Osteoblast (primary cell): ENCODE measurements at regions not wholly inside any gene's neighbourhood (a gene's known extent, or its start where the extent isn't known, plus 50 kb on each side); places are given as distances from the start of the nearest gene placed in this dataset.

Experiments used
- DNase-seq: peaks from one replicate; pipeline ENCODE4 v3.0.0; 2011; ENCODE audit warnings: low spot score, mixed read lengths; ENCODE audit not compliant: insufficient read length; ENCODE audit errors: missing footprints
- H2AFZ ChIP-seq: 2 replicates; pipeline ENCODE4 v1.6.0; 2011; ENCODE audit warnings: mild to moderate bottlenecking, low read length
- H3K27ac ChIP-seq: 2 replicates; pipeline ENCODE4 v1.5.1; 2011; ENCODE audit warnings: mild to moderate bottlenecking, low read depth, low read length, moderate library complexity
- H3K27me3 ChIP-seq: 2 replicates; pipeline ENCODE4 v1.6.0; 2012; ENCODE audit warnings: mild to moderate bottlenecking, control low read depth, inconsistent platforms, low read length, moderate library complexity; ENCODE audit not compliant: insufficient read depth
- H3K36me3 ChIP-seq: 2 replicates; pipeline ENCODE4 v1.5.1; 2011; ENCODE audit warnings: mild to moderate bottlenecking, low read length, control low read depth, moderate library complexity; ENCODE audit not compliant: insufficient read depth
- H3K4me1 ChIP-seq: 2 replicates; pipeline ENCODE4 v1.5.1; 2011; ENCODE audit warnings: mild to moderate bottlenecking, low read length, control low read depth, moderate library complexity; ENCODE audit not compliant: insufficient read depth
- H3K4me2 ChIP-seq: 2 replicates; pipeline ENCODE4 v1.6.0; 2011; ENCODE audit warnings: mild to moderate bottlenecking, low read length; ENCODE audit not compliant: insufficient read depth
- H3K4me3 ChIP-seq: fragments of 200-600 bp; sonication (generic); 3 replicates; pipeline ENCODE4 v1.5.1; 2012; ENCODE audit warnings: mild to moderate bottlenecking, low read length, inconsistent platforms; ENCODE audit not compliant: insufficient read depth
- H3K79me2 ChIP-seq: 2 replicates; pipeline ENCODE4 v1.6.0; 2012; ENCODE audit warnings: mild to moderate bottlenecking, low read length, control low read depth, inconsistent platforms; ENCODE audit not compliant: insufficient read depth
- H3K9me3 ChIP-seq: 2 replicates; pipeline ENCODE4 v1.5.1; 2011; ENCODE audit warnings: low read depth, low read length, control low read depth
- H4K20me1 ChIP-seq: 2 replicates; pipeline ENCODE4 v1.6.0; 2012; ENCODE audit warnings: mild to moderate bottlenecking, low read length, control low read depth; ENCODE audit not compliant: insufficient read depth
- TF ChIP-seq, protein P1 (sequence below): IDR thresholded peaks from 2 replicates; pipeline ENCODE4 v1.5.1; 2011; ENCODE audit warnings: mild to moderate bottlenecking, low read depth, low read length, moderate library complexity; ENCODE audit errors: extremely low read depth

GRCh38 chr4:22072726-22073125 is 124.2 kb upstream of the KCNIP4 start:
- H2AFZ ChIP-seq = no peak overlapping the region
- no peaks in the 10 kb centered on the region for H3K27me3 ChIP-seq
- no peak overlapping the region for H3K4me3 ChIP-seq
- TF ChIP-seq, protein P1, sequence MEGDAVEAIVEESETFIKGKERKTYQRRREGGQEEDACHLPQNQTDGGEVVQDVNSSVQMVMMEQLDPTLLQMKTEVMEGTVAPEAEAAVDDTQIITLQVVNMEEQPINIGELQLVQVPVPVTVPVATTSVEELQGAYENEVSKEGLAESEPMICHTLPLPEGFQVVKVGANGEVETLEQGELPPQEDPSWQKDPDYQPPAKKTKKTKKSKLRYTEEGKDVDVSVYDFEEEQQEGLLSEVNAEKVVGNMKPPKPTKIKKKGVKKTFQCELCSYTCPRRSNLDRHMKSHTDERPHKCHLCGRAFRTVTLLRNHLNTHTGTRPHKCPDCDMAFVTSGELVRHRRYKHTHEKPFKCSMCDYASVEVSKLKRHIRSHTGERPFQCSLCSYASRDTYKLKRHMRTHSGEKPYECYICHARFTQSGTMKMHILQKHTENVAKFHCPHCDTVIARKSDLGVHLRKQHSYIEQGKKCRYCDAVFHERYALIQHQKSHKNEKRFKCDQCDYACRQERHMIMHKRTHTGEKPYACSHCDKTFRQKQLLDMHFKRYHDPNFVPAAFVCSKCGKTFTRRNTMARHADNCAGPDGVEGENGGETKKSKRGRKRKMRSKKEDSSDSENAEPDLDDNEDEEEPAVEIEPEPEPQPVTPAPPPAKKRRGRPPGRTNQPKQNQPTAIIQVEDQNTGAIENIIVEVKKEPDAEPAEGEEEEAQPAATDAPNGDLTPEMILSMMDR = no peak
- no peaks in the 10 kb centered on the region for H3K4me1 ChIP-seq
- H3K9me3 ChIP-seq = no peaks in the 10 kb centered on the region
- no peak overlapping the region for H3K4me2 ChIP-seq
- no peak for DNase-seq
- H3K36me3 ChIP-seq = no peaks in the 10 kb centered on the region
- no peaks in the 10 kb centered on the region for H3K79me2 ChIP-seq
- no peaks in the 10 kb centered on the region for H4K20me1 ChIP-seq
- no peak overlapping the region for H3K27ac ChIP-seq

GRCh38 chr4:22072240-22072639 is 123.7 kb upstream of the KCNIP4 start:
- H3K27ac ChIP-seq = no peak overlapping the region
- H3K36me3 ChIP-seq = no peaks in the 10 kb centered on the region
- no peak overlapping the region for H3K4me3 ChIP-seq
- H3K4me2 ChIP-seq = no peak overlapping the region
- H3K4me1 ChIP-seq = no peaks in the 10 kb centered on the region
- H2AFZ ChIP-seq = peak overlapping the region; percentile 14
- no peaks in the 10 kb centered on the region for H3K79me2 ChIP-seq
- H3K9me3 ChIP-seq = no peaks in the 10 kb centered on the region
- TF ChIP-seq, protein P1 = no peak
- no peaks in the 10 kb centered on the region for H4K20me1 ChIP-seq
- H3K27me3 ChIP-seq = no peaks in the 10 kb centered on the region
- no peak for DNase-seq

GRCh38 chr4:22071749-22072148 is 123.2 kb upstream of the KCNIP4 start:
- TF ChIP-seq, protein P1 = no peak
- Histone ChIP-seq H2AFZ (peak overlapping the region; percentile 14), H3K36me3 (no peaks in the 10 kb centered on the region), H3K4me3 (no peak overlapping the region), H3K9me3 (no peaks in the 10 kb centered on the region), H4K20me1 (no peaks in the 10 kb centered on the region), H3K4me1 (no peaks in the 10 kb centered on the region), H3K79me2 (no peaks in the 10 kb centered on the region), H3K4me2 (no peak overlapping the region), H3K27me3 (no peaks in the 10 kb centered on the region), H3K27ac (no peak overlapping the region)
- peak; percentile 49 for DNase-seq

DNA sequence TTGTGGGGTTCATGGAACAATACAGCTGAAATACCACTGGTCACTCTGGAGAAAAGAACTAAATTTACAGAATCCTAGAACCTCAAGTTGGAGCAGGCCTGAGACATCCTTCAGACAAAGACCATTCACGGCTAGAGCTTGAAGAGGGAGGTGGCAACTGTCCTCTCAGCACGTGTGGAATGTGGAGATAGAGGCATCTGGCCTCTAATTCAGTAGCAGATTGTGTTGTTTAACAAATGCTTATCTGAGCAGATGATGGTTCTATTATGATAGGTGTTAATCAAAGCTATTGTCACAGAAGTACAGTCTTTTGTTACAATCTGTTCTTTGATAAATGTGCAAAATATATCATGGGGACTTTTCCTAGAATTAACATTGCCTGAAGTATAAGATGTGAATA is 121.7 kb upstream of the KCNIP4 start:
- H3K27me3 ChIP-seq = no peaks in the 10 kb centered on the region
- no peak overlapping the region for H3K4me3 ChIP-seq
- no peaks in the 10 kb centered on the region for H4K20me1 ChIP-seq
- H3K36me3 ChIP-seq = no peaks in the 10 kb centered on the region
- DNase-seq = no peak
- H3K9me3 ChIP-seq = no peaks in the 10 kb centered on the region
- no peak overlapping the region for H2AFZ ChIP-seq
- no peak overlapping the region for H3K27ac ChIP-seq
- H3K79me2 ChIP-seq = no peaks in the 10 kb centered on the region
- no peaks in the 10 kb centered on the region for H3K4me1 ChIP-seq
- no peak overlapping the region for H3K4me2 ChIP-seq
- TF ChIP-seq, protein P1 = no peak
